HG03521 (cell line): ENCODE measurements at regions not wholly inside any gene's neighbourhood (a gene's known extent, or its start where the extent isn't known, plus 50 kb on each side); places are given as distances from the start of the nearest gene placed in this dataset.
"Not testable (repeated sequence)": the region's sequence is repeated elsewhere in the genome, so short reads cannot be mapped to it uniquely, and the experiment has no call there.

Experiments used
- ATAC-seq: cut with Tn5 transposase; IDR thresholded peaks from one replicate; pipeline ENCODE4 v1.9.1; 2021; ENCODE audit warnings: mild to moderate bottlenecking, moderate library complexity; ENCODE audit not compliant: unreplicated experiment

GRCh38 chr18:5024741-5025140 is 172.3 kb downstream of the AKAIN1 start:
- no peak for ATAC-seq

GRCh38 chr18:5021558-5021957 is 175.5 kb downstream of the AKAIN1 start:
- ATAC-seq, result no peak

- no peak for ATAC-seq
Measured at GRCh38 chr18:5015213-5015612, 181.8 kb downstream of the AKAIN1 start.

GRCh38 chr18:5004031-5004820 is 192.8 kb downstream of the AKAIN1 start:
- ATAC-seq, result not testable (repeated sequence)

- no peak for ATAC-seq
Measured at GRCh38 chr18:4994710-4995109, 202.3 kb downstream of the AKAIN1 start.

- no peak for ATAC-seq
Measured at GRCh38 chr18:4987452-4988405, 209.3 kb downstream of the AKAIN1 start.

GRCh38 chr18:4986677-4987076 is 210.4 kb downstream of the AKAIN1 start:
- ATAC-seq, result no peak

- no peak for ATAC-seq
Measured at GRCh38 chr18:4986066-4986465, 211.0 kb downstream of the AKAIN1 start.

GRCh38 chr18:4961121-4961909 is 235.7 kb downstream of the AKAIN1 start:
- ATAC-seq, result no peak

- no peak for ATAC-seq
Measured at GRCh38 chr18:4960578-4960977, 236.5 kb downstream of the AKAIN1 start.

- ATAC-seq, result no peak
Measured at GRCh38 chr18:4931209-4931608, 265.8 kb downstream of the AKAIN1 start.

- ATAC-seq, result no peak
Measured at GRCh38 chr18:4921548-4921947, 275.5 kb downstream of the AKAIN1 start.

GRCh38 chr18:4917509-4917908 is 279.5 kb downstream of the AKAIN1 start:
- not testable (repeated sequence) for ATAC-seq

GRCh38 chr18:4908328-4908727 is 288.7 kb downstream of the AKAIN1 start:
- ATAC-seq, result no peak

- no peak for ATAC-seq
Measured at GRCh38 chr18:4906856-4907255, 290.2 kb downstream of the AKAIN1 start.

- ATAC-seq, result no peak
Measured at GRCh38 chr18:4888251-4889040, 308.6 kb downstream of the AKAIN1 start.

- ATAC-seq, result no peak
Measured at GRCh38 chr18:4878480-4878879, 318.6 kb downstream of the AKAIN1 start.

- no peak for ATAC-seq
Measured at GRCh38 chr18:4871197-4871596, 325.9 kb downstream of the AKAIN1 start.

GRCh38 chr18:4870177-4870773 is 326.8 kb downstream of the AKAIN1 start:
- ATAC-seq, result no peak

- no peak for ATAC-seq
Measured at GRCh38 chr18:4869155-4869554, 327.9 kb downstream of the AKAIN1 start.
